Testis (tissue), 2 donors: ENCODE measurements at regions not wholly inside any gene's neighbourhood (a gene's known extent, or its start where the extent isn't known, plus 50 kb on each side); places are given as distances from the start of the nearest gene placed in this dataset.
"Not testable (repeated sequence)": the region's sequence is repeated elsewhere in the genome, so short reads cannot be mapped to it uniquely, and the experiment has no call there.

Experiments
- POLR2A ChIP-seq: fragments of 450-650 bp; IDR thresholded peaks from one replicate; pipeline ENCODE4 v1.6.1; 2017; ENCODE audit warnings: antibody characterized with exemption, mild to moderate bottlenecking, moderate library complexity
- TF ChIP-seq, protein P1 (sequence below), 3 experiments: fragments of 450-650 bp in 2 of 3; fragments of 200-600 bp in 1 of 3; sonication (generic) in 1 of 3; IDR thresholded peaks; one replicate each; pipeline ENCODE4 v1.5.1; 2016 to 2019; ENCODE audit warnings: antibody characterized with exemption in 3 of 3, mild to moderate bottlenecking in 2 of 3, moderate library complexity in 1 of 3

GRCh38 chr5:57631139-57631538, 148.5 kb upstream of the ACTBL2 start:
- TF ChIP-seq, protein P1, sequence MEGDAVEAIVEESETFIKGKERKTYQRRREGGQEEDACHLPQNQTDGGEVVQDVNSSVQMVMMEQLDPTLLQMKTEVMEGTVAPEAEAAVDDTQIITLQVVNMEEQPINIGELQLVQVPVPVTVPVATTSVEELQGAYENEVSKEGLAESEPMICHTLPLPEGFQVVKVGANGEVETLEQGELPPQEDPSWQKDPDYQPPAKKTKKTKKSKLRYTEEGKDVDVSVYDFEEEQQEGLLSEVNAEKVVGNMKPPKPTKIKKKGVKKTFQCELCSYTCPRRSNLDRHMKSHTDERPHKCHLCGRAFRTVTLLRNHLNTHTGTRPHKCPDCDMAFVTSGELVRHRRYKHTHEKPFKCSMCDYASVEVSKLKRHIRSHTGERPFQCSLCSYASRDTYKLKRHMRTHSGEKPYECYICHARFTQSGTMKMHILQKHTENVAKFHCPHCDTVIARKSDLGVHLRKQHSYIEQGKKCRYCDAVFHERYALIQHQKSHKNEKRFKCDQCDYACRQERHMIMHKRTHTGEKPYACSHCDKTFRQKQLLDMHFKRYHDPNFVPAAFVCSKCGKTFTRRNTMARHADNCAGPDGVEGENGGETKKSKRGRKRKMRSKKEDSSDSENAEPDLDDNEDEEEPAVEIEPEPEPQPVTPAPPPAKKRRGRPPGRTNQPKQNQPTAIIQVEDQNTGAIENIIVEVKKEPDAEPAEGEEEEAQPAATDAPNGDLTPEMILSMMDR (IDR thresholded peaks at IDR 0.05): not testable (repeated sequence)
- not testable (repeated sequence) for TF ChIP-seq POLR2A
